ENCODE measurements at regions not wholly inside any gene's neighbourhood (a gene's known extent, or its start where the extent isn't known, plus 50 kb on each side); places are given as distances from the start of the nearest gene placed in this dataset.

GRCh38 chr4:115803825-115804224 lies 690.4 kb upstream of the NDST4 start:
- H3K79me2 ChIP-seq (ENCODE audit: insufficient read depth, low read length), result no peaks in the 10 kb centered on the region
- H2AFZ ChIP-seq (ENCODE audit: low read length), result no peak overlapping the region
- no peaks in the 10 kb centered on the region for H3K36me3 ChIP-seq (ENCODE audit: insufficient read depth, low read length)
- H4K20me1 ChIP-seq (ENCODE audit: insufficient read depth, low read length), result no peaks in the 10 kb centered on the region
- no peak overlapping the region for H3K4me3 ChIP-seq (ENCODE audit: insufficient read depth, low read length)
- no peak overlapping the region for H3K4me2 ChIP-seq (ENCODE audit: insufficient read depth, low read length)
- no peaks in the 10 kb centered on the region for H3K4me1 ChIP-seq (ENCODE audit: insufficient read depth, low read length)
- DNase-seq (ENCODE audit: insufficient read length, low spot score, missing footprints), result no peak
- no peaks in the 10 kb centered on the region for H3K27me3 ChIP-seq (ENCODE audit: insufficient read depth, low read length)
- TF ChIP-seq CTCF (IDR thresholded peaks at IDR 0.05; ENCODE audit: extremely low read depth, low read depth, low read length), result no peak
- peaks cover 6% of the 10 kb centered on the region for H3K9me3 ChIP-seq (ENCODE audit: low read depth, low read length)
- H3K27ac ChIP-seq (ENCODE audit: low read depth, low read length), result no peak overlapping the region

GRCh38 chr4:115790812-115791211 lies 677.4 kb upstream of the NDST4 start:
- no peaks in the 10 kb centered on the region for H3K4me1 ChIP-seq (ENCODE audit: insufficient read depth, low read length)

GRCh38 chr4:115781528-115782146 lies 668.2 kb upstream of the NDST4 start:
- Histone ChIP-seq H3K27ac (ENCODE audit: low read depth, low read length) (no peak overlapping the region), H2AFZ (ENCODE audit: low read length) (no peak overlapping the region), H3K79me2 (ENCODE audit: insufficient read depth, low read length) (no peaks in the 10 kb centered on the region), H3K4me2 (ENCODE audit: insufficient read depth, low read length) (no peak overlapping the region), H4K20me1 (ENCODE audit: insufficient read depth, low read length) (no peaks in the 10 kb centered on the region), H3K36me3 (ENCODE audit: insufficient read depth, low read length) (no peaks in the 10 kb centered on the region), H3K4me1 (ENCODE audit: insufficient read depth, low read length) (no peaks in the 10 kb centered on the region), H3K9me3 (ENCODE audit: low read depth, low read length) (no peaks in the 10 kb centered on the region), H3K27me3 (ENCODE audit: insufficient read depth, low read length) (no peaks in the 10 kb centered on the region), H3K4me3 (ENCODE audit: insufficient read depth, low read length) (no peak overlapping the region)
- no peak for TF ChIP-seq CTCF (IDR thresholded peaks at IDR 0.05; ENCODE audit: extremely low read depth, low read depth, low read length)
- no peak for DNase-seq (ENCODE audit: insufficient read length, low spot score, missing footprints)

More at GRCh38 chr4:115790812-115791211, 677.4 kb upstream of the NDST4 start:
- no peaks in the 10 kb centered on the region for H3K36me3 ChIP-seq (ENCODE audit: insufficient read depth, low read length)
- no peak for DNase-seq (ENCODE audit: insufficient read length, low spot score, missing footprints)
- H3K4me3 ChIP-seq (ENCODE audit: insufficient read depth, low read length), result no peak overlapping the region
- no peak for TF ChIP-seq CTCF (IDR thresholded peaks at IDR 0.05; ENCODE audit: extremely low read depth, low read depth, low read length)
- H4K20me1 ChIP-seq (ENCODE audit: insufficient read depth, low read length), result no peaks in the 10 kb centered on the region
- no peaks in the 10 kb centered on the region for H3K79me2 ChIP-seq (ENCODE audit: insufficient read depth, low read length)
- H3K9me3 ChIP-seq (ENCODE audit: low read depth, low read length), result peaks cover 6% of the 10 kb centered on the region
- H3K27ac ChIP-seq (ENCODE audit: low read depth, low read length), result no peak overlapping the region
- H2AFZ ChIP-seq (ENCODE audit: low read length), result no peak overlapping the region
- no peak overlapping the region for H3K4me2 ChIP-seq (ENCODE audit: insufficient read depth, low read length)
- H3K27me3 ChIP-seq (ENCODE audit: insufficient read depth, low read length), result no peaks in the 10 kb centered on the region

GRCh38 chr4:115780835-115781234 lies 667.4 kb upstream of the NDST4 start:
- no peaks in the 10 kb centered on the region for H3K4me1 ChIP-seq (ENCODE audit: insufficient read depth, low read length)
- H2AFZ ChIP-seq (ENCODE audit: low read length), result no peak overlapping the region
- H3K27ac ChIP-seq (ENCODE audit: low read depth, low read length), result no peak overlapping the region
- H3K79me2 ChIP-seq (ENCODE audit: insufficient read depth, low read length), result no peaks in the 10 kb centered on the region
- H3K9me3 ChIP-seq (ENCODE audit: low read depth, low read length), result no peaks in the 10 kb centered on the region
- no peak for TF ChIP-seq CTCF (IDR thresholded peaks at IDR 0.05; ENCODE audit: extremely low read depth, low read depth, low read length)
- no peaks in the 10 kb centered on the region for H4K20me1 ChIP-seq (ENCODE audit: insufficient read depth, low read length)
- no peak overlapping the region for H3K4me3 ChIP-seq (ENCODE audit: insufficient read depth, low read length)
- H3K27me3 ChIP-seq (ENCODE audit: insufficient read depth, low read length), result no peaks in the 10 kb centered on the region
- H3K36me3 ChIP-seq (ENCODE audit: insufficient read depth, low read length), result no peaks in the 10 kb centered on the region
- no peak for DNase-seq (ENCODE audit: insufficient read length, low spot score, missing footprints)
- no peak overlapping the region for H3K4me2 ChIP-seq (ENCODE audit: insufficient read depth, low read length)

Data from osteoblast (primary cell).